RWPE1 (cell line): ENCODE measurements at regions not wholly inside any gene's neighbourhood (a gene's known extent, or its start where the extent isn't known, plus 50 kb on each side); places are given as distances from the start of the nearest gene placed in this dataset.
"Not testable (repeated sequence)": the region's sequence is repeated elsewhere in the genome, so short reads cannot be mapped to it uniquely, and the experiment has no call there.

Experiments used
- CTCF ChIA-PET: fragments of 350-600 bp; sonication (Branson Sonifier 250); formaldehyde crosslinking; extraction: SDS; loops from one replicate; lab custom pipeline; 2021; lab: Yijun Ruan, JAX
- POLR2A ChIA-PET: fragments of 400-600 bp; formaldehyde crosslinking; extraction: SDS; loops from one replicate; lab custom pipeline; 2020; ENCODE audit warnings: antibody characterized with exemption; ENCODE audit not compliant: low non-redundant PET; lab: Yijun Ruan, JAX
- DNase-seq: peaks from one replicate; pipeline ENCODE4 v3.0.0; 2012; ENCODE audit warnings: low spot score
- H3K27ac ChIP-seq: fragments of 450-650 bp; 2 replicates; pipeline ENCODE4 v1.5.1; 2017
- TF ChIP-seq, protein P1 (sequence below): fragments of 450-650 bp; conservative IDR thresholded peaks from 2 replicates; pipeline ENCODE4 v1.5.1; 2017; ENCODE audit warnings: low read depth, mild to moderate bottlenecking

DNA sequence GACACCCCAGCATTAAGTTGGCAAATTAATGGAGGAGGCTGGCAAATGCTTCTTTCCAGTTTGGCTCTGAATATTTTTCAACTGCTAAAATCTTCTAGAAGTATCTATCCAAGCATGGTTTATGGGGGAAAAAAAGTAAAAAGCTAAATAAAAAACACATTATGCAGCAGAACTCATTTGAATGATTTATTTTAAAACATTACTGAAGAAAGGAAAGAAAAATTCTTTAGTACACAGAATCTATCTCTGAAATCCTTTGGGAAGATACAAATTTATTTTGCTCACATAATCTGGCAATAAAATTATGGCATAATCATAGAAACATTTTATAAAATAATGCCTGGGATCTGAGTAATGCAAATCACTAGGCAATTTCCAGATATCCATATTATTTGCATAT, 328.1 kb upstream of the MON1B start:
- TF ChIP-seq, protein P1, sequence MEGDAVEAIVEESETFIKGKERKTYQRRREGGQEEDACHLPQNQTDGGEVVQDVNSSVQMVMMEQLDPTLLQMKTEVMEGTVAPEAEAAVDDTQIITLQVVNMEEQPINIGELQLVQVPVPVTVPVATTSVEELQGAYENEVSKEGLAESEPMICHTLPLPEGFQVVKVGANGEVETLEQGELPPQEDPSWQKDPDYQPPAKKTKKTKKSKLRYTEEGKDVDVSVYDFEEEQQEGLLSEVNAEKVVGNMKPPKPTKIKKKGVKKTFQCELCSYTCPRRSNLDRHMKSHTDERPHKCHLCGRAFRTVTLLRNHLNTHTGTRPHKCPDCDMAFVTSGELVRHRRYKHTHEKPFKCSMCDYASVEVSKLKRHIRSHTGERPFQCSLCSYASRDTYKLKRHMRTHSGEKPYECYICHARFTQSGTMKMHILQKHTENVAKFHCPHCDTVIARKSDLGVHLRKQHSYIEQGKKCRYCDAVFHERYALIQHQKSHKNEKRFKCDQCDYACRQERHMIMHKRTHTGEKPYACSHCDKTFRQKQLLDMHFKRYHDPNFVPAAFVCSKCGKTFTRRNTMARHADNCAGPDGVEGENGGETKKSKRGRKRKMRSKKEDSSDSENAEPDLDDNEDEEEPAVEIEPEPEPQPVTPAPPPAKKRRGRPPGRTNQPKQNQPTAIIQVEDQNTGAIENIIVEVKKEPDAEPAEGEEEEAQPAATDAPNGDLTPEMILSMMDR, result no peak
- DNase-seq, result no peak
- no peak overlapping the region for H3K27ac ChIP-seq
- ChIA-PET POLR2A (no interaction called here), CTCF (no interaction called here)

DNA sequence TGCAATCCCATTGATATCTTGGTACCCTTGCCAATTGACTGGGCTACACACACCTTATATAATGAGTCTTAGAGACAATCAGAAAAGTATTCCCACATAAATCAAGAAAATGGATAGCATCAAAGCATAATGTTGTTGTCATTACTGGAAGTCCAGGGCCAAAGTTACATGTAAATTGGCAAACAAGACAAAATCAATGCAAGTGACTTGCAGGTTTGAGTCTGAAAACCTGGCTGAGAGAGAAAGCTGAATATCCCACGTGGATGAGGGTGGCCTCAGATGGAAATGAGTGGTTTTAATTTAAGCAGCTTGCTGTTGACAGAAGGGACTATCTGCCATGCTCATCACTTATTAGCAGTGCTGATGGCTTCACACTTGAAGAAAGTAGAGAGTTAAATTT, 324.0 kb upstream of the MON1B start:
- ChIA-PET POLR2A (no interaction called here), CTCF (no interaction called here)
- no peak for DNase-seq
- no peak overlapping the region for H3K27ac ChIP-seq
- TF ChIP-seq, protein P1, result no peak

DNA sequence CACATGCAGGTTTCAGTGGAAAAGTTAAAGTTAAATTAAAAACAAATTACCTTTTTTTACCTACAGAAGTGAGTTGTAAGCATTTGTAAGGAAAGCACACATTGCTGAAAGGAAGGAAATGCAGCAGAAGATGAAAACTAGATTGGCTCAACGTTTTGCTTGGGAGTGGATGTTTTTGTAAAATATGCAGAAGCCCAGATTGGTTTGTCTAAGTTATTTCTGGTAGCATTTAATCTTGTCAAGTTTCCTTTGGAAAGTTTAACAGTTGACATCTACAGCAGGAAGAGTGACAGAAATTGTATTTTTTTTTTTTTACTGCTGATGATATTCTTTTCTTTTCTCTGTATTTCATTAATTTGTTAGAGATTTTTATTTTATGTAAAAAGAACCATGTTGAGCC, 315.1 kb upstream of the MON1B start:
- CTCF ChIA-PET, result no interaction called here
- H3K27ac ChIP-seq, result no peak overlapping the region
- no peak for DNase-seq
- TF ChIP-seq, protein P1, result no peak
- POLR2A ChIA-PET, result no interaction called here

DNA sequence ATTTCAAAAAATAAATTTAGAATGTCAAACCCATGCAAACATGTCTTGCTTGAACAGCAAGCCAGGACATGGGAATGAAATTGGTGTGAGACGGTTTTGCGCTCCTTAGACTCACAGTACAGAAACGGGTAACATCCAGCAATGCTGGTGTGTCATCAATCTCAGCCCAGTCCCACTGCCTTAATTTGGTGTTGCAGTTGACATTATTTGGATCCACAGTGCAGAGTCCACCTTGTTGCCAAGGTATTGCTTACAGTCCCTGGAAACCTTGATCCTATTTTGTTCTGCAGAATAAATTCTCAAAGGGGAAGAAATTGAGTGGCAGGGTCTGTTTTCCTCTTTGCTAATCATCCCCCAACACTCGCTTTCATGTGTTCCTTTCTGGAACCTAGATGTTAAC, 311.6 kb upstream of the MON1B start:
- H3K27ac ChIP-seq, result no peak overlapping the region
- ChIA-PET CTCF (no interaction called here), POLR2A (no interaction called here)
- DNase-seq, result no peak
- TF ChIP-seq, protein P1, result no peak

DNA sequence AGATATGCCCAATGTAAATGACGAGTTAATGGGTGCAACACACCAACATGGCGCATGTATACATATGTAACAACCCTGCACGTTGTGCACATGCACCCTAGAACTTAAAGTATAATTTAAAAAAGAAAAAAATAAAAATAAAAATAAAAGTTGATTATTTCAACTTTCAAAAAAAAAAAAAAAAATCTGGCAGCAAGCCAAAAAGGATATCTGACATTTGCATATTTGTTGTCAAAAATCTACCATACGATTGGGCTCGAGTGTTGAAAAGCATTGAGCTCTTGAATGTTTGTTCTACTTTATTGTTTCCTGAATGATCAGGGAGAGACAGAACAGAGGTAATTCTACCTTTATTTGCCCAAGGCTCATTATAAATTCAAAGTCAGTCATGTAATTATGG, 310.5 kb upstream of the MON1B start:
- POLR2A ChIA-PET, H3K27ac ChIP-seq, DNase-seq: not testable (repeated sequence)
- CTCF ChIA-PET, result interaction anchor here (0.6 to 1.1 kb wide), 2 partner anchors 104 to 161 kb away, joined by 4 to 5 read pairs; no protein-coding TSS in a partner anchor

DNA sequence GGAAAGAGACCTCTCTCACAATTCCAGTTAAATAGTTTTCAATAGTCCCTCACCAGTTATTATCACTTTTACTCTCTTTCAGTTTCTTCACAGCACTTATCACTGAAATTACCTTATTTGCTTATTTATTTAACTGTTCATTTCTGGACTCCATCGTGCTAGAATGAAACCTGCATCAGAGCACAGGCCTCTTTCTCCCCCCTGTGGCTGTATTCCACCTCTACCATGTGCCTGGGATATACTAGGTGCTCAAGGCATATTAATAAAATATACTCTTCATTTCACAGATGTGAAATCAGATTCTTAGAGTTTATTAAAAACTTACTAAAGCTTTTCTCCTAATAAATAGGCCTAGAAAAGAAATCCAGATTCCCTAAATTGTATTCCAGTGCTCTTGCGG, 308.9 kb upstream of the MON1B start:
- DNase-seq, result peak; percentile 11
- TF ChIP-seq, protein P1, result 0 out of 2 replicates have a peak, but pooled peaks have one; percentile 21
- CTCF ChIA-PET, result interaction anchor here (0.6 to 1.1 kb wide), 8 partner anchors 9 to 995 kb away, joined by 3 to 6 read pairs (median 4); no protein-coding TSS in a partner anchor
- H3K27ac ChIP-seq, result no peak overlapping the region
- POLR2A ChIA-PET, result no interaction called here

DNA sequence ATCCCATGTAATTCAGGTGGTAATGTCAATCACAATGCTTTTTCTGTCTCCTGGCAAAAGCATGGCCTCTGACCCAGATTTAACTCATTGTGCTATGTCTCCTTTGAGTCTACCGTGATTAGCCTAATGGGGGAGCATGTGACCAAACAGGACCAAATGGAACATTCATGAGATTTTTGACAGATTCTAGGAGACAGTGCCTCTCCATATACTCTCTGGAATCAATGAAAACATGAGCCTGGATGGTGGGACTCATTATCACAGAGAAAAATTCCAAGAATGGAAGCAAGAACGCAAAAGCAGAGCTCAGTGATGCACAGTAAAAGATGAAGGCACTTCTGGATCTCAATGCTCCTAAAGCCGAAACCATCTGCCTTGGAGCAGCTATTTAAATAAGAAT, 307.9 kb upstream of the MON1B start:
- TF ChIP-seq, protein P1, result no peak
- no peak overlapping the region for H3K27ac ChIP-seq
- no peak for DNase-seq
- POLR2A ChIA-PET, result no interaction called here
- CTCF ChIA-PET, result no interaction called here
